Liver (tissue), 3 donors: ENCODE measurements at regions not wholly inside any gene's neighbourhood (a gene's known extent, or its start where the extent isn't known, plus 50 kb on each side); places are given as distances from the start of the nearest gene placed in this dataset.

ENCODE experiments used
- ATF3 ChIP-seq: IDR thresholded peaks from 2 replicates; pipeline ENCODE4 v1.6.1; 2016; ENCODE audit warnings: antibody characterized with exemption
- CTCF ChIP-seq: fragments of 150-350 bp; IDR thresholded peaks from 2 replicates; pipeline ENCODE4 v1.5.1; 2017; ENCODE audit warnings: improper control_type of control experiment, low read depth, low read length; ENCODE audit not compliant: missing input control
- EGR1 ChIP-seq, 2 donors: IDR thresholded peaks; 2 replicates each; pipeline ENCODE4 v1.6.1; 2016 to 2018; ENCODE audit warnings: antibody characterized with exemption in 2 of 2, low read depth in 2 of 2
- GABPA ChIP-seq, 2 donors: IDR thresholded peaks in 1 of 2; conservative IDR thresholded peaks in 1 of 2; 2 replicates each; pipeline ENCODE4 v1.6.1; 2016; ENCODE audit warnings: antibody characterized with exemption in 2 of 2, mild to moderate bottlenecking in 1 of 2, moderate library complexity in 1 of 2
- JUND ChIP-seq, 2 donors: IDR thresholded peaks; 2 replicates each; pipeline ENCODE4 v1.6.1; 2016; ENCODE audit warnings: antibody characterized with exemption in 2 of 2
- MAX ChIP-seq: IDR thresholded peaks from 2 replicates; pipeline ENCODE4 v1.6.1; 2016; ENCODE audit warnings: antibody characterized with exemption
- NR2F2 ChIP-seq: IDR thresholded peaks from 2 replicates; pipeline ENCODE4 v1.6.1; 2016; ENCODE audit warnings: antibody characterized with exemption
- RAD21 ChIP-seq, 2 donors: IDR thresholded peaks; 2 replicates each; pipeline ENCODE4 v1.6.1; 2016; ENCODE audit warnings: antibody characterized with exemption in 2 of 2, mild to moderate bottlenecking in 2 of 2
- RXRA ChIP-seq, 2 donors: IDR thresholded peaks; 2 replicates each; pipeline ENCODE4 v1.6.1; 2017 to 2018; ENCODE audit warnings: antibody characterized with exemption in 2 of 2, mild to moderate bottlenecking in 1 of 2
- TAF1 ChIP-seq: conservative IDR thresholded peaks from 2 replicates; pipeline ENCODE4 v1.6.1; 2016; ENCODE audit warnings: antibody characterized with exemption, mild to moderate bottlenecking
- YY1 ChIP-seq: IDR thresholded peaks from 2 replicates; pipeline ENCODE4 v1.6.1; 2016; ENCODE audit warnings: antibody characterized with exemption, mild to moderate bottlenecking
- ZBTB33 ChIP-seq: IDR thresholded peaks from 2 replicates; pipeline ENCODE4 v1.6.1; 2016; ENCODE audit warnings: antibody characterized with exemption
- TF ChIP-seq, protein P1 (sequence below): IDR thresholded peaks from 2 replicates; pipeline ENCODE4 v1.6.1; 2016; ENCODE audit warnings: antibody characterized with exemption, mild to moderate bottlenecking
- donor health status: healthy.
- donor health status: healthy.

- TF ChIP-seq CTCF (no peak), RXRA (IDR thresholded peaks at IDR 0.05) (no peak), RAD21 (IDR thresholded peaks at IDR 0.05) (no peak), ATF3 (no peak), JUND (IDR thresholded peaks at IDR 0.05) (no peak), MAX (no peak), GABPA (IDR thresholded peaks at IDR 0.05 in 1 of 2, conservative IDR thresholded peaks at IDR 0.05 in 1 of 2) (no peak), YY1 (no peak), EGR1 (IDR thresholded peaks at IDR 0.05; ENCODE audit: low read depth in 2 of 2) (no peak), ZBTB33 (no peak), NR2F2 (no peak), TAF1 (no peak)
- TF ChIP-seq, protein P1, sequence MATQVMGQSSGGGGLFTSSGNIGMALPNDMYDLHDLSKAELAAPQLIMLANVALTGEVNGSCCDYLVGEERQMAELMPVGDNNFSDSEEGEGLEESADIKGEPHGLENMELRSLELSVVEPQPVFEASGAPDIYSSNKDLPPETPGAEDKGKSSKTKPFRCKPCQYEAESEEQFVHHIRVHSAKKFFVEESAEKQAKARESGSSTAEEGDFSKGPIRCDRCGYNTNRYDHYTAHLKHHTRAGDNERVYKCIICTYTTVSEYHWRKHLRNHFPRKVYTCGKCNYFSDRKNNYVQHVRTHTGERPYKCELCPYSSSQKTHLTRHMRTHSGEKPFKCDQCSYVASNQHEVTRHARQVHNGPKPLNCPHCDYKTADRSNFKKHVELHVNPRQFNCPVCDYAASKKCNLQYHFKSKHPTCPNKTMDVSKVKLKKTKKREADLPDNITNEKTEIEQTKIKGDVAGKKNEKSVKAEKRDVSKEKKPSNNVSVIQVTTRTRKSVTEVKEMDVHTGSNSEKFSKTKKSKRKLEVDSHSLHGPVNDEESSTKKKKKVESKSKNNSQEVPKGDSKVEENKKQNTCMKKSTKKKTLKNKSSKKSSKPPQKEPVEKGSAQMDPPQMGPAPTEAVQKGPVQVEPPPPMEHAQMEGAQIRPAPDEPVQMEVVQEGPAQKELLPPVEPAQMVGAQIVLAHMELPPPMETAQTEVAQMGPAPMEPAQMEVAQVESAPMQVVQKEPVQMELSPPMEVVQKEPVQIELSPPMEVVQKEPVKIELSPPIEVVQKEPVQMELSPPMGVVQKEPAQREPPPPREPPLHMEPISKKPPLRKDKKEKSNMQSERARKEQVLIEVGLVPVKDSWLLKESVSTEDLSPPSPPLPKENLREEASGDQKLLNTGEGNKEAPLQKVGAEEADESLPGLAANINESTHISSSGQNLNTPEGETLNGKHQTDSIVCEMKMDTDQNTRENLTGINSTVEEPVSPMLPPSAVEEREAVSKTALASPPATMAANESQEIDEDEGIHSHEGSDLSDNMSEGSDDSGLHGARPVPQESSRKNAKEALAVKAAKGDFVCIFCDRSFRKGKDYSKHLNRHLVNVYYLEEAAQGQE, result no peak
Observed at GRCh38 chr6:126667071-126667470, 327.2 kb downstream of the CENPW start.
